WTC11 (cell line): ENCODE measurements at regions not wholly inside any gene's neighbourhood (a gene's known extent, or its start where the extent isn't known, plus 50 kb on each side); places are given as distances from the start of the nearest gene placed in this dataset.

Source experiments
- ATAC-seq: fragments of 200-7000 bp; cut with Tn5 transposase; 2 replicates; pipeline ENCODE4 v1.10.0; 2021; ENCODE audit warnings: mild to moderate bottlenecking, moderate library complexity
- CTCF ChIA-PET: fragments of 300-600 bp; sonication (Branson Sonifier 250); formaldehyde crosslinking; loops from one replicate; lab custom pipeline; 2021; ENCODE audit warnings: antibody characterized with exemption; lab: Charles Lee
- POLR2A ChIA-PET: fragments of 350-600 bp; sonication (Branson Sonifier 250); formaldehyde crosslinking; loops from one replicate; lab custom pipeline; 2021; ENCODE audit warnings: antibody characterized with exemption; lab: Charles Lee
- DNase-seq: peaks from one replicate; pipeline ENCODE4 v3.0.0; 2021; ENCODE audit warnings: low spot score
- H3K27ac Mint-ChIP-seq: 2 replicates; pipeline ENCODE4 v1.8.0; 2021; ENCODE audit warnings: mixed read lengths
- H3K27me3 Mint-ChIP-seq: 2 replicates; pipeline ENCODE4 v1.8.0; 2021; ENCODE audit warnings: low read depth, mild to moderate bottlenecking, moderate library complexity, mixed read lengths
- H3K36me3 Mint-ChIP-seq: 2 replicates; pipeline ENCODE4 v1.8.0; 2021; ENCODE audit warnings: mixed read lengths
- H3K4me1 Mint-ChIP-seq: 2 replicates; pipeline ENCODE4 v1.8.0; 2022; ENCODE audit warnings: mixed read lengths
- H3K4me3 Mint-ChIP-seq: 2 replicates; pipeline ENCODE4 v1.8.0; 2021; ENCODE audit warnings: mild to moderate bottlenecking, moderate library complexity, mixed read lengths
- H3K9me3 Mint-ChIP-seq: 2 replicates; pipeline ENCODE4 v1.8.0; 2021; ENCODE audit warnings: mixed read lengths
- AFF4 ChIP-seq: sonication (generic); formaldehyde crosslinking; IDR thresholded peaks from 2 replicates; pipeline ENCODE4 v1.8.1; 2023; ENCODE audit warnings: mild to moderate bottlenecking, missing genetic modification reagents, borderline replicate concordance
- ARID4B ChIP-seq: sonication (generic); formaldehyde crosslinking; IDR thresholded peaks from 2 replicates; pipeline ENCODE4 v1.8.0; 2023; ENCODE audit warnings: missing genetic modification reagents, mild to moderate bottlenecking, borderline replicate concordance
- ATF1 ChIP-seq: sonication (generic); formaldehyde crosslinking; IDR thresholded peaks from 2 replicates; pipeline ENCODE4 v1.8.1; 2023; ENCODE audit warnings: mild to moderate bottlenecking, moderate library complexity, missing genetic modification reagents
- ATF6 ChIP-seq: sonication (generic); formaldehyde crosslinking; IDR thresholded peaks from 2 replicates; pipeline ENCODE4 v1.8.1; 2023; ENCODE audit warnings: mild to moderate bottlenecking, missing genetic modification reagents
- CREM ChIP-seq: sonication (generic); formaldehyde crosslinking; IDR thresholded peaks from 2 replicates; pipeline ENCODE4 v1.8.1; 2022; ENCODE audit warnings: mild to moderate bottlenecking, missing genetic modification reagents, moderate library complexity
- FOXK1 ChIP-seq: sonication (generic); formaldehyde crosslinking; IDR thresholded peaks from 2 replicates; pipeline ENCODE4 v1.8.0; 2022; ENCODE audit warnings: mild to moderate bottlenecking, moderate library complexity, missing genetic modification reagents
- HMGXB4 ChIP-seq: sonication (generic); formaldehyde crosslinking; IDR thresholded peaks from 2 replicates; pipeline ENCODE4 v1.8.1; 2023; ENCODE audit warnings: mild to moderate bottlenecking, moderate library complexity, missing genetic modification reagents
- IRF2 ChIP-seq: sonication (generic); formaldehyde crosslinking; IDR thresholded peaks from 2 replicates; pipeline ENCODE4 v1.8.0; 2022; ENCODE audit warnings: low read depth, missing genetic modification reagents, borderline replicate concordance
- NFYB ChIP-seq: sonication (generic); formaldehyde crosslinking; conservative IDR thresholded peaks from 2 replicates; pipeline ENCODE4 v1.8.0; 2022; ENCODE audit warnings: low read depth, missing genetic modification reagents
- SMAD3 ChIP-seq: sonication (generic); formaldehyde crosslinking; IDR thresholded peaks from 2 replicates; pipeline ENCODE4 v1.8.0; 2022; ENCODE audit warnings: missing genetic modification reagents, mild to moderate bottlenecking, borderline replicate concordance
- ZNF281 ChIP-seq: sonication (generic); formaldehyde crosslinking; IDR thresholded peaks from 2 replicates; pipeline ENCODE4 v1.8.0; 2023; ENCODE audit warnings: mild to moderate bottlenecking, missing genetic modification reagents
- ZNF317 ChIP-seq: sonication (generic); formaldehyde crosslinking; IDR thresholded peaks from 2 replicates; pipeline ENCODE4 v1.8.1; 2023; ENCODE audit warnings: low read depth, mild to moderate bottlenecking, moderate library complexity, missing genetic modification reagents, borderline replicate concordance

- TF ChIP-seq ARID4B (CRISPR knock-in tag), result no peak
- no peak for TF ChIP-seq FOXK1 (CRISPR knock-in tag)
- no peak for TF ChIP-seq AFF4 (CRISPR knock-in tag)
- TF ChIP-seq CREM (CRISPR knock-in tag), result no peak
- TF ChIP-seq ATF6 (CRISPR knock-in tag), result no peak
- no peak for TF ChIP-seq NFYB (CRISPR knock-in tag)
- TF ChIP-seq, all 79 proteins: peak for 0
Observed at GRCh38 chr22:48806227-48806781, 1021.4 kb downstream of the BRD1 start (continued).

GRCh38 chr22:48805516-48805915 lies 1022.2 kb downstream of the BRD1 start:
- Mint-ChIP-seq H3K4me3 (no peak overlapping the region), H3K4me1 (no peaks in the 10 kb centered on the region), H3K36me3 (no peaks in the 10 kb centered on the region), H3K9me3 (peaks cover 9% of the 10 kb centered on the region), H3K27ac (no peak overlapping the region), H3K27me3 (no peaks in the 10 kb centered on the region)
- ATAC-seq (no peak), DNase-seq (no peak)
- CTCF ChIA-PET, result no interaction called here
- POLR2A ChIA-PET, result no interaction called here
- no peak for TF ChIP-seq IRF2 (CRISPR knock-in tag)
- TF ChIP-seq ZNF281 (CRISPR knock-in tag), result no peak
- TF ChIP-seq SMAD3, result no peak
- no peak for TF ChIP-seq ATF6 (CRISPR knock-in tag)
- no peak for TF ChIP-seq ARID4B (CRISPR knock-in tag)
- TF ChIP-seq ATF1 (CRISPR knock-in tag), result no peak
- no peak for TF ChIP-seq ZNF317
- TF ChIP-seq HMGXB4 (CRISPR knock-in tag), result no peak
